Keratinocyte (primary cell): ENCODE measurements at regions not wholly inside any gene's neighbourhood (a gene's known extent, or its start where the extent isn't known, plus 50 kb on each side); places are given as distances from the start of the nearest gene placed in this dataset.

Experiments used
- CTCF ChIP-seq, 3 experiments: IDR thresholded peaks in 1 of 3; conservative IDR thresholded peaks in 1 of 3; optimal IDR thresholded peaks in 1 of 3; 2 replicates in 2 of 3; 3 replicates in 1 of 3; pipeline versions ENCODE3 to v1.5.1; 2011; ENCODE audit warnings: low read length in 3 of 3, mild to moderate bottlenecking in 3 of 3, moderate library complexity in 2 of 3, control low read depth in 1 of 3, inconsistent platforms in 1 of 3; ENCODE audit not compliant: insufficient read depth in 2 of 3; ENCODE audit errors: extremely low read depth in 1 of 3
- EZH2 ChIP-seq: IDR thresholded peaks from one replicate; pipeline ENCODE4 v1.6.1; 2012; ENCODE audit warnings: inconsistent platforms, mild to moderate bottlenecking, low read length, moderate library complexity

GRCh38 chr10:25758511-25758910 is 175.5 kb upstream of the MYO3A start:
- TF ChIP-seq CTCF (optimal IDR thresholded peaks at IDR 0.05 in 1 of 3, IDR thresholded peaks at IDR 0.05 in 1 of 3, conservative IDR thresholded peaks at IDR 0.05 in 1 of 3; ENCODE audit: extremely low read depth in 1 of 3, insufficient read depth in 2 of 3, low read length in 3 of 3): no peak
- TF ChIP-seq EZH2: no peak
